ENCODE measurements at regions not wholly inside any gene's neighbourhood (a gene's known extent, or its start where the extent isn't known, plus 50 kb on each side); places are given as distances from the start of the nearest gene placed in this dataset.

DNA sequence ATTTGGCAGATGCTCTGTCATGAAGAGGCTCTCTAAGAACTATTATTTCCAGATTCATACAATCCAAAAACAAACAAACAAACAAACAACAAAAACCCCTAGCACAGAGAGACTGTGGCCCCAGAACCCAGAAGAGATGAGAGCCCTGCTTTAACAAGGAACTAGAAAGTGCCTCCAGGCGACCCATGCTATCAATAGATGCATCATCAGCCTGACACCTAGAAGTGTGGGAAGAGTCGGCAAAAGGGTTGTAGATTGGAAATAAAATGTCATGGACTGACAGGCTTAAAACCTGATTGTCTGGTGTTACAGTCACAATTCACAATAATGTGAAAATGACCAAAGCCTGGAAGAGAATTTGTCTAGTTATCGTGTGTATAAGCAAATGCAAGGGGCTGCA lies 50.6 kb upstream of the FLRT2 start:
- H3K4me3 ChIP-seq = no peak overlapping the region
- TF ChIP-seq, protein P1, sequence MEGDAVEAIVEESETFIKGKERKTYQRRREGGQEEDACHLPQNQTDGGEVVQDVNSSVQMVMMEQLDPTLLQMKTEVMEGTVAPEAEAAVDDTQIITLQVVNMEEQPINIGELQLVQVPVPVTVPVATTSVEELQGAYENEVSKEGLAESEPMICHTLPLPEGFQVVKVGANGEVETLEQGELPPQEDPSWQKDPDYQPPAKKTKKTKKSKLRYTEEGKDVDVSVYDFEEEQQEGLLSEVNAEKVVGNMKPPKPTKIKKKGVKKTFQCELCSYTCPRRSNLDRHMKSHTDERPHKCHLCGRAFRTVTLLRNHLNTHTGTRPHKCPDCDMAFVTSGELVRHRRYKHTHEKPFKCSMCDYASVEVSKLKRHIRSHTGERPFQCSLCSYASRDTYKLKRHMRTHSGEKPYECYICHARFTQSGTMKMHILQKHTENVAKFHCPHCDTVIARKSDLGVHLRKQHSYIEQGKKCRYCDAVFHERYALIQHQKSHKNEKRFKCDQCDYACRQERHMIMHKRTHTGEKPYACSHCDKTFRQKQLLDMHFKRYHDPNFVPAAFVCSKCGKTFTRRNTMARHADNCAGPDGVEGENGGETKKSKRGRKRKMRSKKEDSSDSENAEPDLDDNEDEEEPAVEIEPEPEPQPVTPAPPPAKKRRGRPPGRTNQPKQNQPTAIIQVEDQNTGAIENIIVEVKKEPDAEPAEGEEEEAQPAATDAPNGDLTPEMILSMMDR (IDR thresholded peaks at IDR 0.05) = no peak
- peaks cover 6% of the 10 kb centered on the region for H3K4me1 ChIP-seq (ENCODE audit: low read depth)
- intact Hi-C loops (cut with DNase I, micrococcal nuclease) = no loop called here
- ATAC-seq (no peak), DNase-seq (no peak)
- H3K36me3 ChIP-seq (ENCODE audit: low read depth) = no peaks in the 10 kb centered on the region
- H3K9me3 ChIP-seq = no peaks in the 10 kb centered on the region

DNA sequence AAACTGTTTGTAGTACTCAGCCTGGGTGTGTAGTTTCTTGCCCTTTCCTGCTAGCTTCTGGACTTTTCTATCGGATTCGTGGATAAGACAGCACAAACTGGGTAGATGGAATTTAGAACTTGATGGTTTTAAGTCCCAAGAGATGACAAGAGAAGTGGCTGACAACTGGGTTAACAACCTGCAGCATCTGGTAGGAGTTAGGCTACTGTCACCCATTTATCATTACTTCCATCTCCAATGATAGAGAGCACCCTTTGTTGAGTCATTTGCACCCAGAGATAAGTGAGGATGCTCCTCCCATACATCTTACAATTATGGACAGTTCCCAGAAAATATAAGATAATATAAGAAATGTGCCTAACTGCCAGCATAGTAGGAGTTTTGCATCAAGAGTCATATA lies 50.2 kb upstream of the FLRT2 start:
- H3K36me3 ChIP-seq (ENCODE audit: low read depth) = no peaks in the 10 kb centered on the region
- intact Hi-C loops (cut with DNase I, micrococcal nuclease) = no loop called here
- H3K4me1 ChIP-seq (ENCODE audit: low read depth) = peaks cover 6% of the 10 kb centered on the region
- DNase-seq (no peak), ATAC-seq (no peak)
- H3K9me3 ChIP-seq = no peaks in the 10 kb centered on the region
- no peak overlapping the region for H3K4me3 ChIP-seq
- TF ChIP-seq, protein P1 (IDR thresholded peaks at IDR 0.05) = no peak

Data from mucosa of descending colon (tissue), 3 donors.